HL-60 (cell line): ENCODE measurements at regions not wholly inside any gene's neighbourhood (a gene's known extent, or its start where the extent isn't known, plus 50 kb on each side); places are given as distances from the start of the nearest gene placed in this dataset.

Experiments
- GABPA ChIP-seq: IDR thresholded peaks from 2 replicates; pipeline ENCODE4 v1.6.1; 2012; ENCODE audit warnings: low read depth
- POLR2AphosphoS5 ChIP-seq: IDR thresholded peaks from 2 replicates; pipeline ENCODE4 v1.6.1; 2012; ENCODE audit warnings: low read depth
- SPI1 ChIP-seq: IDR thresholded peaks from 2 replicates; pipeline ENCODE4 v1.6.1; 2012; ENCODE audit warnings: low read depth, mild to moderate bottlenecking, borderline replicate concordance
- TF ChIP-seq, protein P1 (sequence below): IDR thresholded peaks from 2 replicates; pipeline ENCODE4 v1.6.1; 2012; ENCODE audit warnings: low read depth; ENCODE audit not compliant: insufficient replicate concordance
- TF ChIP-seq, protein P2 (sequence below): IDR thresholded peaks from one replicate; pipeline ENCODE4 v1.5.1; 2011; ENCODE audit warnings: low read length, control low read depth, inconsistent platforms; ENCODE audit not compliant: insufficient read depth

DNA sequence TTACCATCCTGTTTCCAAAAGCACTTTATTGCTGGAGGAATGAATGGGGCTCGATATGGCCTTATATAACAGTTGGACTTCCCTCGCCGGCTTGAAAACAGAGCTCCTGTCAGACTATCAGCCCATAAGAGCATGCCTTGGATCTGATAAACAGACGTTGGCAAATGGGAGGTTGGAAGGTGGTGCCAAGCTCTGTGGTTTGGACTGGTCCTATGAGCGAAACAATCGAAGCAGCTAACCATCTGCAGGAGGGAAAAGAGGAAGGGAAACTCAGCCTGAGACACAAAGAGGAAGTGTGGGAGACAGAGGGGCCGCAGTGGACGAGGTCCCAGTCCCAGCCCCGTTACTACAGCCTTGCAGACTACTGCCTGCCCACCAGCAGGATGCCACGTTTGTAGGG, 92.9 kb downstream of the TFAP2C start:
- TF ChIP-seq POLR2AphosphoS5, result peak; percentile 30; the same call in 1 of the 2 replicates
- TF ChIP-seq, protein P1, sequence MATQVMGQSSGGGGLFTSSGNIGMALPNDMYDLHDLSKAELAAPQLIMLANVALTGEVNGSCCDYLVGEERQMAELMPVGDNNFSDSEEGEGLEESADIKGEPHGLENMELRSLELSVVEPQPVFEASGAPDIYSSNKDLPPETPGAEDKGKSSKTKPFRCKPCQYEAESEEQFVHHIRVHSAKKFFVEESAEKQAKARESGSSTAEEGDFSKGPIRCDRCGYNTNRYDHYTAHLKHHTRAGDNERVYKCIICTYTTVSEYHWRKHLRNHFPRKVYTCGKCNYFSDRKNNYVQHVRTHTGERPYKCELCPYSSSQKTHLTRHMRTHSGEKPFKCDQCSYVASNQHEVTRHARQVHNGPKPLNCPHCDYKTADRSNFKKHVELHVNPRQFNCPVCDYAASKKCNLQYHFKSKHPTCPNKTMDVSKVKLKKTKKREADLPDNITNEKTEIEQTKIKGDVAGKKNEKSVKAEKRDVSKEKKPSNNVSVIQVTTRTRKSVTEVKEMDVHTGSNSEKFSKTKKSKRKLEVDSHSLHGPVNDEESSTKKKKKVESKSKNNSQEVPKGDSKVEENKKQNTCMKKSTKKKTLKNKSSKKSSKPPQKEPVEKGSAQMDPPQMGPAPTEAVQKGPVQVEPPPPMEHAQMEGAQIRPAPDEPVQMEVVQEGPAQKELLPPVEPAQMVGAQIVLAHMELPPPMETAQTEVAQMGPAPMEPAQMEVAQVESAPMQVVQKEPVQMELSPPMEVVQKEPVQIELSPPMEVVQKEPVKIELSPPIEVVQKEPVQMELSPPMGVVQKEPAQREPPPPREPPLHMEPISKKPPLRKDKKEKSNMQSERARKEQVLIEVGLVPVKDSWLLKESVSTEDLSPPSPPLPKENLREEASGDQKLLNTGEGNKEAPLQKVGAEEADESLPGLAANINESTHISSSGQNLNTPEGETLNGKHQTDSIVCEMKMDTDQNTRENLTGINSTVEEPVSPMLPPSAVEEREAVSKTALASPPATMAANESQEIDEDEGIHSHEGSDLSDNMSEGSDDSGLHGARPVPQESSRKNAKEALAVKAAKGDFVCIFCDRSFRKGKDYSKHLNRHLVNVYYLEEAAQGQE, result no peak
- TF ChIP-seq, protein P2, sequence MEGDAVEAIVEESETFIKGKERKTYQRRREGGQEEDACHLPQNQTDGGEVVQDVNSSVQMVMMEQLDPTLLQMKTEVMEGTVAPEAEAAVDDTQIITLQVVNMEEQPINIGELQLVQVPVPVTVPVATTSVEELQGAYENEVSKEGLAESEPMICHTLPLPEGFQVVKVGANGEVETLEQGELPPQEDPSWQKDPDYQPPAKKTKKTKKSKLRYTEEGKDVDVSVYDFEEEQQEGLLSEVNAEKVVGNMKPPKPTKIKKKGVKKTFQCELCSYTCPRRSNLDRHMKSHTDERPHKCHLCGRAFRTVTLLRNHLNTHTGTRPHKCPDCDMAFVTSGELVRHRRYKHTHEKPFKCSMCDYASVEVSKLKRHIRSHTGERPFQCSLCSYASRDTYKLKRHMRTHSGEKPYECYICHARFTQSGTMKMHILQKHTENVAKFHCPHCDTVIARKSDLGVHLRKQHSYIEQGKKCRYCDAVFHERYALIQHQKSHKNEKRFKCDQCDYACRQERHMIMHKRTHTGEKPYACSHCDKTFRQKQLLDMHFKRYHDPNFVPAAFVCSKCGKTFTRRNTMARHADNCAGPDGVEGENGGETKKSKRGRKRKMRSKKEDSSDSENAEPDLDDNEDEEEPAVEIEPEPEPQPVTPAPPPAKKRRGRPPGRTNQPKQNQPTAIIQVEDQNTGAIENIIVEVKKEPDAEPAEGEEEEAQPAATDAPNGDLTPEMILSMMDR, result no peak
- TF ChIP-seq SPI1, result peak; percentile 99
- peak; percentile 50 for TF ChIP-seq GABPA
